Left ventricle myocardium superior (tissue), 1 donor: ENCODE measurements at regions not wholly inside any gene's neighbourhood (a gene's known extent, or its start where the extent isn't known, plus 50 kb on each side); places are given as distances from the start of the nearest gene placed in this dataset.
A peak's percentile ranks its signal among the peaks of the same experiment; 100 is the strongest.
"Not testable (repeated sequence)": the region's sequence is repeated elsewhere in the genome, so short reads cannot be mapped to it uniquely, and the experiment has no call there.

ENCODE experiments used
- ATAC-seq: fragments of 200-7000 bp; cut with Tn5 transposase; one replicate; pipeline ENCODE4 v1.9.1; 2020; ENCODE audit warnings: mild to moderate bottlenecking, moderate library complexity
- DNase-seq: peaks from one replicate; pipeline ENCODE4 v3.0.0-alpha.2; 2020
- intact Hi-C: fragments of 100-400 bp; cut with micrococcal nuclease; formaldehyde crosslinking; loops from one replicate; pipeline ENCODE4 v1.11.0; 2022
- donor health status: DM: no; HTN: yes; CAD: no; lungs with severe emphysema.

DNA sequence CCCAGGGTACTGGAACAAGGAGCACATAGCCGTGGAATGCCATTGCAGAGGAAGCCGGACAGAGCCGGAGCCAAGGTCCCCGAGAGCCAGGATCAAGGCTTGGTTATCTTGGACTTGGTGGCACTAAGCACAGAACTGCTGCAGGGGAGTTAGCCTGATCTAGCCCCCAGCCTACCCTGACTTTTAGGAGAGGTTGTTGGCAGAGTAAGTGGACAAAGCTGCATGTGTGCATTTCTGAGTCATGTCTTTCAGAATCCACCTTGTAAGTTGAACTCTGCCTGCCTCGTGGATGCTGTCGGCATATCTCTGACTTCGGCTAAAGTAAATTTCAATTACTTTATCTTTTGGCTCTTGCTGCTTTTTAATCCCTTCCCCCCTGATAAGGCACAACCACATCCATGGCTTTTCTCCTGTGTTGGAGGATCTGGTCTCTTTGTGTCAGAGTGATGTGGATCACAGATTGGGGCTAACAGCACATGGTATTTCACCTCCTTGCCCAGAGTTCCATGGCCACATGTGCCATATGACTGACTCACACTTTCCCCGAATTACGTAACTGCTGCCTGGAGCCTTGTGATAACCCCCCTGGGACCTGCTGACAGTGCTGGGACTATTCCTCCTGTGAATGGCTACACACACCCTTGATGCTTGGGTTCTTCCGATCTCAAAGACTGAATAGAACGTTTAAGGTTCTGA is 240.3 kb downstream of the EMP1 start:
- intact Hi-C loops = no loop called here
- DNase-seq (peak; percentile 35), ATAC-seq (peak; percentile 87)

DNA sequence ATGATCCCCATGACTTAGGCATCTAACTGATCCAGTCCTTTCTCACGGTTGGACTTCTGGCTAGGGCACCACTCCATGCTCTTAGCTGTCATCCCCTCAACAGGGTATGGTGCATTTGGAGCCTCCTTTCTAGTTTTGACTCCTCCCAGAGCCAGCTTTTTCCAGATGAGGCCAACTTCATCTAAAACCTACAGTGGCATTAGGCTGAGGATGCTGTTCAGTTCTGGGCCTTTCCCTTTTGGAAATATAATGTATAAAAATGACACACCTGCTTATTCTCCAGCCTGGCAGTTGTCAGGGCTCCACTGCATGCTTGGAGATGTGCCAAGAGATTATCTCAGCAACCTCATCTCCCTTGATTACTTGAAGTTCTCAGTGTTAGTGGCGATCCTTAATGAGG is 239.7 kb downstream of the EMP1 start:
- ATAC-seq = no peak
- intact Hi-C loops = no loop called here

DNA sequence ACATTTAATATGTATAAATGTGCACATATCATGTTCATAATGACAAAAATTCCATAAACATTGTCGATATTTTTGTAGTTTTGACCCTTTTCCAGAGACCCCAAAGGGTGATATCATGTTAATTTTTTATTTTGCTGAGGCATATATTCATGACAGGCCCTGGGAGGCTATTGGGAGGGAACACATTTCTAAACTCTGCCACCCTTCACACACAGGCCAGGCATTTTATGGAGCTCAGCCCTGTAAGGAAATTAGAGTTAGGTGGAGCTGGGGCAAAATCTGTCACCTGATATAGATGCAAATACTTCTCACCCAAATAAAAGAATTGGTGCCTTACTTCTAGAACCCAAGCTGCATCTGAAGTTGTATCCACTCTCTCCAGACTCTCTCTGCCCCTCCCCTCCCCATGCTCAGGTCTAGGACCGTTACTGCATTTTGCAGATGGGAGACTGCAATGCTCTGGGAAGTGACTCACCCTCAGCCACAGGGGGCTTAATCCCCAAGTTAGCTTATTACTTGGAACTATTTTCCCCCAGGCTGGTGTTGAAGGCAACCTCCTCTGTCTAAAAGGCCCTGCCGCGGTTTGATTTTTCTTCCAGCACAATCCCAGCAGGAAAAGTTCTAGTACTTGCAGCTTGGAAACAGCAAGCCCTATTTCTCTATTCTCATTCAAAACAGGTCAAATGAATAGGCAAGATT is 238.9 kb downstream of the EMP1 start:
- ATAC-seq = no peak
- DNase-seq = no peak
- intact Hi-C loops = no loop called here

More for the DNA sequence above, 239.7 kb downstream of the EMP1 start:
- DNase-seq = no peak

DNA sequence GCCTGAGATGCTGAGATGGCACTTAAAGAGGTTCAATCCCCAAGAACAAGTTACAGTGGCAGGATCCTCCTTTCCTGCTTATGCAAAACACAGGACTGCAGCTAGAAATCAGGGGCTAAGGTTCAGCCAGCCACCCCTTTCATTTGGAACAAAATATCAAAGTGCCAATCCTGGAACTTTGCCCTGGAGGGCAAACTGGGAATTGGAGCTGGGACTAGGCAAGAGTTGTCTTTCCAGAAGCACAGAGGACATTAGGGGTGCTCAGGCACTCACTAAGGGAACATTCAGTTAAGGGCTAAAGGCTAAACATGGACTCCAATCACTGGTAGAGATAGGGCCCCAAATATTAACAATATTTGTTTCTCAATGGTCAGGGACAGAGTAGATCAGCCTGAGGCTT is 237.2 kb downstream of the EMP1 start:
- ATAC-seq (no peak), DNase-seq (no peak)
- intact Hi-C loops = no loop called here

DNA sequence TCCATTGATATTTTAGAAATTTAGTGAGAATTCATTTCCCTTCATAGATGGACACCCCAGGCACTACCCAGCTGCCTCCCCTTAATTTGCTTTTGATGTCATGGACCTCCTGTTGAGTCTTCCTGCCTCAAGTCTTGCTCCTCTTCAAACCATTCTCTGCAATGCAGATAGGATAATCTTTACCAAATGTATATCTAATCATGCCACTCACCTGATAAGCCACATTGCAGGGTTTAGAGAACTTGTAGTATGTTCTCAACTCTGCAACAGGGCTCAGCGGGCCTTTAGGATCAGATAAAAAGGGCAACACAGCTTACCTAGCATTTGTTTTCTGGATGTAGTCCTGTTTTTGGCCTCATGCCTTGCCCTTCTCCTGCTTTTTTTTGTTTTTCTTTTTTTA is 234.5 kb downstream of the EMP1 start:
- no peak for ATAC-seq
- DNase-seq = no peak
- intact Hi-C loops = no loop called here

DNA sequence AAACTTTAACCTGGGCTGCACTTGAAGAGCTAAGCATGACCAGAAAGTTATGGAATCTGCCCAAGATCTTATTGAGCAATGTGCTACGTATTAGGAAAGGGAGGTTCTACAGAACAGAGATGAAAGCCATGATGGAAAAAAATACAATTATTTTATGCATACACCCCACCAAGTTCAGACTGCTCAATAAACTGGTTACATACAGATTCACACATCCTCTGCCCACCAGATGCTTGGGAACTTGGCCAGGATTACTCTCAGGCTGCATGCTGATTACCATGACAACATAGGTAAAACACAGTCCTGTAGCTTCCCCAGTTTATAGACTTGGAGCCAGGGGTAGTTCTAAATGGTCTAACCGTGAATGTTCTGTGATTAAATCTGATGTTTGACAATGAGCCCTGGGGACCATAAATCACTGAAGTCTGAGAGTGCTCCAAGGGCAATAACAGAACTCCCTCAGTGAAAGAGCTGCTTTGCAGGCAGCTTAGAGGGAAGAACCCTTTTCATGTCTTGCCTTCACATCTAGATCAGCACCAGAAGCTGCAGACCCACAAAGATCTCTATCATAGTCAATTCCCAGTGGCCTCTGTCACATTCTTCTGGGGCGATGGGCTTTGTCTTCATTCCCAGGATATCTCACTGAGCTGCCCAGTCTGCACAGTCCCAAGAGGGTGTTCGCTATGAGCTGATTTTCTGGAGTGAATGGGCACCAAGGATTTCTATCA is 232.2 kb downstream of the EMP1 start:
- ATAC-seq (no peak), DNase-seq (no peak)
- intact Hi-C loops = no loop called here

DNA sequence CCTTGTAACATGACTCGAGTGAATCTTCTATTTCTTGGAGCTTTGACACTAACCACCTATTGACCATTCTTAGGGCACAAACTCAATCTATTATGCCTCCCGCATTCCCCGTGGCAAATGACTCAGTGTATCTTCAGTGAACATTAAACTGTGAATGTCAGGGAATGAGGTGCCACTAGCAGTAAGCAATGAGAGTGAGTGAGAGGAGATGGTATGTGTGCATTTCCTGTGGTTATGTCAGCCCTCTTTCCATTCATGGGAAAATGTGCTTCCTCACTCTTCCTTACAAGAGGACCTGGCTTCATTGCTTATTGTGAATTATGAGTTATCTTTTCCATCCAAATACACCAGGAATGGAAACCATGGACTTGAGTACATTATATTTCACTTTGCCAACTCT is 229.2 kb downstream of the EMP1 start:
- no peak for DNase-seq
- ATAC-seq = no peak
- intact Hi-C loops = no loop called here

DNA sequence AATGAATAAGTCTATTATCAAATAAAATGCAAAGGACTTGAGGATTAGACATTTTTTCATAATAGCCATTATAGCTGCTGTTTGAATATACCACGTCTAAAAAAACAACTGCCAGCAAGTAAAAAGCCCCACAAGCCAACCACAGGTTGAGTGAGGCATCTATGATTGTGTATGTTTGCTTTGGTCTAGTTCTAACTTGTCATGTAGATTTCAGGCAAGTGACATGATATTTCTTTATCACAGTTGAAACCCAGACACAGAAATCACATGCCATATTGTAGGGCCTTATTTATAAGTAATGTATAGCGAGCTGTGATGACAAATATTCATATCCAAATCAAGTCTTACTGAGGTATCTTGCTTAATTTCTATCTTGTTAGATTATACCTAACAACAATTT is 225.8 kb downstream of the EMP1 start:
- no peak for ATAC-seq
- DNase-seq = no peak
- intact Hi-C loops = no loop called here

DNA sequence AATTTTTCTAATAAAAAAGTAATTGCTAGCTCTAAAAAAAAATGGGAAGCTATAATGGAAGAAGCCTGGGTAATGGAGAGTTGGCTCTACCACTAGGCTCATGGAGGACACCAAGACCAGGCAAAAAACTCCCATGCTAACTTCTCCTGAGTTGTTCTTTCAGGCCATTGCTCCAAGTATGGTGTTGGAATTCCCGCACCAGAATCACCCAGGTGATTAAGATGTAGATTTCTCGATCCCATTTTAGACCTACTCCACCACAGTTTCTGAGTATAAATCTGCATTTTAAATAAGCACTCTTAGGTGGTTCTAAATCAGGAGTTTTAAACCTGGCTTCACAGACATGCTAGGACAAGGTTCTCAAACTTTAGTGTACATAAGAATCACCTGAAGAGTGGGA is 221.0 kb downstream of the EMP1 start:
- intact Hi-C loops = no loop called here
- DNase-seq (no peak), ATAC-seq (no peak)

DNA sequence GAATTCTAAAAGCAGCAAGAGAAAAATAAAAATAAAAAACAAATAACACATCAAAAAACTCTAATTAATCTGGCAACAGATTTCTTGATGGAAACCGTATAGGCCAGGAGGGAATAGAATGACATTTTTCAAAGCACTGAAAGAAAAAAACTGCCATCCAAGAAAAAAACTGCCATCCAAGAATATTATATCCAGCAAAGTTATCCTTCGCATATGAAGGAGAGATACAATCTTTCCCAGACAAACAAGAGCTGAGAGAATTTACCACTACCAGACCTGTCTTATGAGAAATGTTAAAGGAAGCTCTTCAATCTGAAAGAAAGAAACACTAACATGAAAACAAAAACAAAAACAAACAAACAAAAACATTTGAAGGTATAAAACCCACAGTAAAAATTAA is 214.8 kb downstream of the EMP1 start:
- no peak for ATAC-seq
- DNase-seq = no peak
- intact Hi-C loops = no loop called here

DNA sequence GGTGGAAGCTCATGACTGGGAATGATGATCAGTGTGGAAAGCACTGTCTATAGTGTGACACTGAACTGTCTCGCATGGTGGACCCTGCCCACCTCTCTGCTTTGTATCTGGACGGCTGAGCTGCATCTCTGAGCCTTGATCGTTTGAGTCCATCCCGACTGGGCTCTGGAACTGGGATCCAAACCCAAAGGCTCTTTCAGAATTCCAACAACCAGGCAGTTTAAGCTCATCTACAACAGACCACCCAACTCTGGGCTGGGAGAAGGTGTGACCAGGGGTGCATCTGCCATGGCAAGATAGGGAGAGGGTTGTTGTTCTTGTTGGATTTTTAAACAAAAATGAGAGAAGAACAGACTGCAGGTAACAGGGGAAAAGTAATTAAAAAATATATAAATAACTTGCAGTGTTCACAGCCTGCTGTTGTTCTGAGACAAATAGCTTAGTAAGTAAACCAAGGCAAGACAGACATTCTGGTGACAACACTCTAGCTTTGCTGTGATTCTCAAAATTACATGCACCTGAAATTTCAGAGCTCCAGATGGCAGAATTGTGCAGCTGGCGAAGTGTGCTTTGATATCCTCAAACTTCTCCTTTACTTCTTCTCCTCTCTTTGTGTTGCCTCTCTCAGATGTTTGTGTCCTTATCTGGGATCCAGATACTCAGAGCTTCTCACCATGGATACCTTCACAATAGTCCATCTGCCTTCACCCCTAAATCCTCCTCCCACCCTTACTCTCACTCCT is 209.6 kb downstream of the EMP1 start:
- intact Hi-C loops = no loop called here
- ATAC-seq = no peak
- DNase-seq = no peak

DNA sequence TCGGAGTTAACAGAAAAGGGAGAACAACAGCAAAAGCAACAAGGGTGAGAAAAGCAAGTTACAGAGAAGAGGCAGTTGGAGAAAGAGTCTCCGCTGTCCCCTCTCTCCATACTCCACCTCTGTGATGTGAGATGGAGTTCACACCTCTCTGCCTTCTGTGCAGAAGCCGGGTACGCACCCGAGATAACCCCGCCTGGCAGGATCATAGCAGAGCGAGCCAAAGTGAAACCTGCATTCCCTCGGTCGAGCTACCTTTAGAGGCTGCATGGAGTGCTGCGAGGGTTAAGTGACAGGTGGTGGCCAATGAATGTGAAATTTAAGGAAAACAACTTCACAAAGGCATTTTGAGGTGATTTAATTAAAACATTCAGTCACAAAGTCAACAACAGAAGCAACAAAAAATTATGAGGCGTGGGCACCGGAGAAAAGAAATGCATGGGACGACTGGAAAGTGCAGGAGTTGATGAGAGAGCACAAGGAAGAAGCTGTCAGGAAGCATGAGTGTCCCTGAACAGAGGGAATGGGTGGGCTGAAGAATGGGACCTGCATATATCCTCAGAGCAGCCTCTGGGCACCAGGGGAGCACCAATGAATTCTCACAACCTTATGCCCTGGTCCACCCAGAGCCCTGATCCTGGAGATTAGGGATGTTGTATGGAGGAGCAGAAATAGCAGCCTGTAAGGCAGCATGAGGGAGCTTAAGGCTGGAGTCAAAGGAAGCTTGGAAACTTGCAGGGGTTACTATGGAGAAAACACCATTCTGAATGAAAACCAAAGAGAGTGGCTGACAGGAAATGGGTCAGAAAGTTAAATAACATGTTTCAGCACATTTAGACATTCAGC is 208.3 kb downstream of the EMP1 start:
- no peak for DNase-seq
- intact Hi-C loops = no loop called here
- ATAC-seq = no peak

DNA sequence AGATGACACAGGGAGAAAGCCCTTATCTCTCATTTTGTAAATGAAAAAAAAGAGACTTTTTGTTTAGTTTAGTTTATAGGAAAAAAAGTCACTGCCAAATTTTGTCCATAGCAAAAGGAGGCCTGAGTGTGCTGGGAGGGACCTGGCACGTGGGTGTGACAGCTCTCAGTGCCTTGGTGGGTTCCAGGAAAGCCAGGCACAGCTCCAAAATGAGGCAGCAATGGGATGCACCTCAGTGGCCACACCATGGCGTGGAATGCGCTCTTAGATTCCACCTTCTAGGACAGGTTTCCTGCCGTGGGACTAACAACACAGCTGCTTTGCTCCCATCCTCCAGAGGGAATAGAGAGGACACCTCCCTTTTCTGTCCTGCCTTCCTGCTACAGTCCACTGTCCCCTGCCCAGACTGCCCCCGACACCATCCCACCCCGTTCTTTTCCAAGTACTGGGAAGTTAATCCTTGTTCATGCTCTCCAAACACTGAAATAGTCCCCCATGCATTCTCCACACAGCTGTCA is 207.6 kb downstream of the EMP1 start:
- DNase-seq (no peak), ATAC-seq (no peak)
- intact Hi-C loops = no loop called here

DNA sequence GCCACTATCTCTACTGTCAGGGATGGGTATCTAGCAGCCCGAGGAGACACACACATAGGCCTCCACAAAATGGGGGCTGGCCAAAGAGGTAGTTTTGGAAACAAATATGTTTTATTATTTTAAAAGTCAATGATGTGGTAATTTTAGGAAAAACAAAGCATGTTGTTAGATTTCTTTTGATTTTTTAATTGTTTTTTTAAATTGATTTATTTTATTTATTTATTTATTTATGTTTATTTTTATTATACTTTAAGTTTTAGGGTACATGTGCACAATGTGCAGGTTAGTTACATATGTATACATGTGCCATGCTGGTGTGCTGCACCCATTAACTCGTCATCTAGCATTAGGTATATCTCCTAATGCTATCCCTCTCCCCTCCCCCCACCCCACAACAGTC is 194.8 kb downstream of the EMP1 start:
- intact Hi-C loops, ATAC-seq, DNase-seq: not testable (repeated sequence)

DNA sequence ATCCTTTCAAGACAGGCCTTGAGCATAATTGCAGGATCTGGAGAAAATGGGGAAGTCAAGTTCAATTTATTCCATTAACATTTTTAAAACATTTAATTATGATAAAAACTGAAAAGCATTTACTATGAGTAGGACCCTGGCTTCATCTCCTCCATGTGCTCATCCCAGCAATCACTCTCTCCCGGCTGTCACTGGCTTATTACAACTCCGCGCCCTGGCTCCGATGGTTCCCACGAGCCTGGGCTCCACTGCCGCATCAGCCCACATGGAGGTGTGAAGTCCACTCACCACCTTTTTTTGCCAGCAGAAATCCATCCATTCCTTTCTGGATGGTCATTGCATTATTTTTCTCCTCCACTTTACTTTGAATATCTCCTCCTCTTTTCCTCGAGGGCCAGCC is 194.4 kb downstream of the EMP1 start:
- ATAC-seq (no peak), DNase-seq (no peak)
- intact Hi-C loops = no loop called here

DNA sequence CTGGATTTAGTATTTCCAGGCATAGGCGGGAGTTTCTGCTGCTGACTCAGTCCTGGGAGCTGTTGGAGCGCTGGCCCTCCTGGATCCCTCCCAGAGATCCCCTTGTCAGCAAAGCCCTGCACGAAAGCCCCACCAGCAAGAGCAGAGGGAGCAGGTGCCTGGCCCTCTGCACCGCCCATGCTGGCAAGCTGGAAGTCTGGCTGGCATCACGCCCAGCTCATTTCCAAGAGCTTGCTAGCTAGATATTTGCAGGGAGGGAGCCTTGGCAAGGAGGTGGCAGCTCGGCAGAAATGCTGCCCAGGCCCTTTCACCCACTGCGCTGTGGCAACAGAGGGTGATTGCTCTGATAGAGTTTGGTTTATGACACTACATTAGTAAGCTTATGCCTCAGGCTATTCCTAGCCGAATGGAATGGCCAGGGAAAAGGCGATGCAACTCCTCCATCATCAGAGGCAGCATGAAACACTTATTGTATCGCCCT is 193.9 kb downstream of the EMP1 start:
- DNase-seq = peak; percentile 93
- ATAC-seq = peak; percentile 100

DNA sequence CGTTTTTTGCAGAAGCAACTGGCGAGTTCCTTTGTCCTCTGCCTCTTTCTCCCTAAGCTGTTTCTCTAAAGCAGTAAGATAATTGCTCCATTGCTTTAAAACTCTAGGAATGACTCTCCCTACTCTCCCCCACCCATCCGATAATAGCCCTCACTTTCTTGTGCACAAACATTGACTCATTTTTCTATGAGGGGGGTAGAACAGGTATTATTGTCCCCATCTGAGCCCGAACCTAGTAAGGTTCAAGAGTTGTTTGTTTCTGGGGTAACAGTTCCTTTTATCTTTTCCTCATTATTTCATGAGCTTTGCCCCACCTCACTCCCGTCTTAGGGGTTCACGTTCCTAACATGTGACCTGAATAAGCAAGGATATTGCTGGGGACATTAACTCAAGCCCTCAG is 190.6 kb downstream of the EMP1 start:
- no peak for ATAC-seq
- no peak for DNase-seq
- intact Hi-C loops = no loop called here

More for the DNA sequence above, 193.9 kb downstream of the EMP1 start:
- intact Hi-C loops = no loop called here

DNA sequence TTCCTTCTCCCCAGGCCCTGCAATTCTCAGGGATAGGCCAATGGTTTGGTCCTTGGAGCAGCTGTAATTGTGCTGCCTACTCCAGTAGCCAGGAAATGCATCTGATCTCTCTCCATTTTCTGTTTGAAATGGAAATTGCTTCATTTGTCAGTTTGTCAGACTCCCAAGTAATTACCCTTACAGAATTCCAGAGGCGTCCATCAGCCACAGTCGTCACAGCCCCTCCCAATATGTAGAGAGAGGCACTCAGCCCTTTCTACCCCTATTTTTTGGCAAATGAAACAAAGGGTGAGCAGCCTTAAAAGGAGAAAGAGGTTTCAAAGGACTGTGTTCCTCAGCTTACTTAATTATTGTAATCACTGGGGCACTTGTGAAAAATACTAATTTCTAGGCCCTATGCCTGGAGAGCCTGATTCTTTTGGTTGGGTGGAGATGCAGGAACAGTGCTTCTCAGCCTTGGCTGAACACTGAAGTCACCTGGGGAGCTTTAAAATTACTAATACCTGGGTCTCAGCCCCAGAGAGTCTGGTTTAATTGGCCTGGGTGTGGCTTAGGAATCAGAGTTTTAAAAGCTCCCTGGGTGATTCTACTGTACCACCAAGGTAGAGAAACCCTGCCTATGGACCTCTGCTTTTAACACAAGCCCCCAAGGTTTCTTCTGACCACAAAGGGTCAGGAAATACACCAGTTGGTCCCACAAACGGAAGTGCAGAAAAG is 190.0 kb downstream of the EMP1 start:
- intact Hi-C loops = no loop called here
- DNase-seq (no peak), ATAC-seq (no peak)
